Ovary (tissue), 7 donors: ENCODE measurements at regions not wholly inside any gene's neighbourhood (a gene's known extent, or its start where the extent isn't known, plus 50 kb on each side); places are given as distances from the start of the nearest gene placed in this dataset.

ENCODE experiments used
- DNase-seq, 5 donors: peaks; one replicate each; pipeline ENCODE4 v3.0.0-alpha.2; 2019 to 2020
- H3K27ac ChIP-seq, 2 donors: fragments of 200-600 bp; one replicate each; pipeline versions ENCODE4 v1.5.1 to v1.8.0; 2019 to 2022
- H3K27me3 ChIP-seq: fragments of 200-600 bp; one replicate; pipeline ENCODE4 v1.8.0; 2022
- H3K36me3 ChIP-seq: fragments of 200-600 bp; sonication (generic); one replicate; pipeline ENCODE4 v1.5.1; 2019
- H3K4me1 ChIP-seq: one replicate; pipeline ENCODE4 v1.8.1; 2013; ENCODE audit warnings: mild to moderate bottlenecking, moderate library complexity; ENCODE audit not compliant: insufficient read depth
- H3K4me3 ChIP-seq: fragments of 200-600 bp; sonication (generic); one replicate; pipeline ENCODE4 v1.5.1; 2017
- H3K9me3 ChIP-seq, 2 donors: fragments of 200-600 bp in 1 of 2; sonication (generic) in 1 of 2; one replicate each; pipeline versions ENCODE4 v1.5.1 to v1.8.1; 2013 to 2019; ENCODE audit warnings: mild to moderate bottlenecking in 1 of 2, moderate library complexity in 1 of 2
- EP300 ChIP-seq: sonication (generic); formaldehyde crosslinking; IDR thresholded peaks from one replicate; pipeline ENCODE4 v1.6.1; 2017; ENCODE audit warnings: antibody characterized with exemption
- POLR2A ChIP-seq: fragments of 450-650 bp; IDR thresholded peaks from one replicate; pipeline ENCODE4 v1.6.1; 2017; ENCODE audit warnings: antibody characterized with exemption, mild to moderate bottlenecking, moderate library complexity
- WGBS, 3 donors: extraction: QIAGEN DNeasy Blood & Tissue Kit in 1 of 3; methylation state at CpG; one replicate each; pipeline versions ENCODE4 v1.1.5 to v1.1.7; 2013 to 2017; 5-methylcytosine and 5-hydroxymethylcytosine counted together
- intact Hi-C, 4 donors: fragments of 100-400 bp; cut with DNase I; formaldehyde crosslinking; loops; one replicate each; pipeline versions ENCODE4 v1.11.0 to v1.15.1; 2022 to 2023
- TF ChIP-seq, protein P1 (sequence below), 3 donors: fragments of 450-650 bp in 2 of 3; fragments of 200-600 bp in 1 of 3; IDR thresholded peaks; one replicate each; pipeline versions ENCODE4 v1.5.1 to v1.8.0; 2016 to 2022; ENCODE audit warnings: antibody characterized with exemption in 3 of 3, mild to moderate bottlenecking in 1 of 3
- donor health status: DM: no; HTN: no; CAD: no; lungs with moderate emphysema.
- donor health status: DM: no; HTN: no; CAD: no.
- donor health status: Bipolar disorder and iron deficiency.
- donor health status: DM: no; HTN: no; CAD: no.
- donor health status: DM: yes; HTN: yes; CAD: no.

DNA sequence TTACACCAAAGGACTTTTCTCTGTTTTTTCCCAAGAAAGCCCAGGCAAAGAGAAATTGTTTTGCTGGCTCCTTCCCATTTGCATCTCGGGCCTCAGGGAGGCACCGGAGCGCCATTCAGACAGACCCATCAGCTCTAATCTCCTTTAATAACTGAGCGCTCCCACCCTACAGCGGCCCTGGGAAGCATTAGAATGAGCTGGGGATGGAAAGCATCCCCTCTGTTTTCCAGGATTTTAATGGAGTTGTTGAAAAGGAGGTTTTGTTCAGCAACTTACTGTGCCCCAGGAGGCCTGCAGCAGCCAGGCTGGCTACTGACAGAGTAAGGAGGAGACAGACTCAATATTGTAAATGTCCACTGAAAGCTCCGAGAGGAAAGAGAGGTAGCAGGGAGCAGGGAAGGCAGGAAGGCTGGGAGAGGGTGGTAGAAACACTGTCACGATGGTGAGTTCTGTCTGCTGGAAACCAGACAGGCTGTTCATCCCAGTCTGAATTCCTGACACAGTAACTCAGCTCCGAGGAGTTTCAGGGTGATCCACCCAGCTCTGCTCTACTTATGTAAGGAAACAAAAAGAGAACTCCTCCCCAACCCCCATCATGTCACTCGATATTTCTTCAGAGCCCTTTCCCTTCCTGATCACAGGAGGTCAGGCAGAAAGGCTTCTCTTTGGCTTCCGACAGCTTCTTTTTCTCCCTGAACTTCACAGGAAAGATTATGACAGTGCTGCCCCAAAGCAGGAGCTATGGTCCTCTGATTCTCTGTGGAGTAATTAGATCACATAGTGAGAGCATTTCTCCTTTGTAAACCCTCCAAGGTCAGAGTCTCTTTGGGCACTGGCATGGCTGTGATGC, 62.5 kb upstream of the TMEM132D start:
- 22 to 31% (median 23%) methylated on average over 10 of the region's 10 CpGs for WGBS, 3 donors
- no peak overlapping the region for H3K4me3 ChIP-seq
- no peaks in the 10 kb centered on the region for H3K36me3 ChIP-seq
- no peak for DNase-seq
- H3K27ac ChIP-seq, result no peak overlapping the region
- H3K27me3 ChIP-seq, result no peaks in the 10 kb centered on the region
- TF ChIP-seq EP300, result no peak
- TF ChIP-seq, protein P1, sequence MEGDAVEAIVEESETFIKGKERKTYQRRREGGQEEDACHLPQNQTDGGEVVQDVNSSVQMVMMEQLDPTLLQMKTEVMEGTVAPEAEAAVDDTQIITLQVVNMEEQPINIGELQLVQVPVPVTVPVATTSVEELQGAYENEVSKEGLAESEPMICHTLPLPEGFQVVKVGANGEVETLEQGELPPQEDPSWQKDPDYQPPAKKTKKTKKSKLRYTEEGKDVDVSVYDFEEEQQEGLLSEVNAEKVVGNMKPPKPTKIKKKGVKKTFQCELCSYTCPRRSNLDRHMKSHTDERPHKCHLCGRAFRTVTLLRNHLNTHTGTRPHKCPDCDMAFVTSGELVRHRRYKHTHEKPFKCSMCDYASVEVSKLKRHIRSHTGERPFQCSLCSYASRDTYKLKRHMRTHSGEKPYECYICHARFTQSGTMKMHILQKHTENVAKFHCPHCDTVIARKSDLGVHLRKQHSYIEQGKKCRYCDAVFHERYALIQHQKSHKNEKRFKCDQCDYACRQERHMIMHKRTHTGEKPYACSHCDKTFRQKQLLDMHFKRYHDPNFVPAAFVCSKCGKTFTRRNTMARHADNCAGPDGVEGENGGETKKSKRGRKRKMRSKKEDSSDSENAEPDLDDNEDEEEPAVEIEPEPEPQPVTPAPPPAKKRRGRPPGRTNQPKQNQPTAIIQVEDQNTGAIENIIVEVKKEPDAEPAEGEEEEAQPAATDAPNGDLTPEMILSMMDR (IDR thresholded peaks at IDR 0.05), result no peak
- no peak for TF ChIP-seq POLR2A
- no peaks in the 10 kb centered on the region for H3K9me3 ChIP-seq
- intact Hi-C loops, result no loop called here
- no peaks in the 10 kb centered on the region for H3K4me1 ChIP-seq

DNA sequence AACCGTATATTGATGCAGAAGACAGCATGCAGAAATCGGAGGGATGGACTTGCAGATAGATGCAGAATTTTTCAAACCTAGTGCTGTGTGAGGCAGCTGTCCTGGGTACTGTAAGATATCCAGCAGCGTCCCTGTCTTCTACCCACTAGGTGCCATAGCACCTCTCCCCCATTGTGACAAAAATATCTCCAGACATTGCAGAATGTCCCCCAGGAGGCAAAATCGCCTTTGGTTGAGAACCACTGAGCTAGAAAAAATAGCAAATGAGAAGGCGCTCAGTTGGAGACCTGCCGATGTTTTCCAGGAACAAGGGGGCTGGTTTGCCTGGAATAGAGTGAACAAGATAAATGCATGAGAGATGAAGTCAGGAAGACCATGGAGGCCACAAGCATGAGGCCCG, 67.9 kb upstream of the TMEM132D start:
- H3K4me3 ChIP-seq, result no peak overlapping the region
- whole genome bisulfite sequencing, 3 donors, result 71 to 81% (median 72%) methylated on average over 7 of the region's 7 CpGs
- H3K27me3 ChIP-seq, result no peaks in the 10 kb centered on the region
- no peaks in the 10 kb centered on the region for H3K9me3 ChIP-seq
- TF ChIP-seq, protein P1 (IDR thresholded peaks at IDR 0.05), result no peak
- no peak for TF ChIP-seq POLR2A
- TF ChIP-seq EP300, result no peak
- no peaks in the 10 kb centered on the region for H3K4me1 ChIP-seq
- H3K36me3 ChIP-seq, result no peaks in the 10 kb centered on the region
- no peak overlapping the region for H3K27ac ChIP-seq
- DNase-seq, result no peak
- intact Hi-C loops, result no loop called here

DNA sequence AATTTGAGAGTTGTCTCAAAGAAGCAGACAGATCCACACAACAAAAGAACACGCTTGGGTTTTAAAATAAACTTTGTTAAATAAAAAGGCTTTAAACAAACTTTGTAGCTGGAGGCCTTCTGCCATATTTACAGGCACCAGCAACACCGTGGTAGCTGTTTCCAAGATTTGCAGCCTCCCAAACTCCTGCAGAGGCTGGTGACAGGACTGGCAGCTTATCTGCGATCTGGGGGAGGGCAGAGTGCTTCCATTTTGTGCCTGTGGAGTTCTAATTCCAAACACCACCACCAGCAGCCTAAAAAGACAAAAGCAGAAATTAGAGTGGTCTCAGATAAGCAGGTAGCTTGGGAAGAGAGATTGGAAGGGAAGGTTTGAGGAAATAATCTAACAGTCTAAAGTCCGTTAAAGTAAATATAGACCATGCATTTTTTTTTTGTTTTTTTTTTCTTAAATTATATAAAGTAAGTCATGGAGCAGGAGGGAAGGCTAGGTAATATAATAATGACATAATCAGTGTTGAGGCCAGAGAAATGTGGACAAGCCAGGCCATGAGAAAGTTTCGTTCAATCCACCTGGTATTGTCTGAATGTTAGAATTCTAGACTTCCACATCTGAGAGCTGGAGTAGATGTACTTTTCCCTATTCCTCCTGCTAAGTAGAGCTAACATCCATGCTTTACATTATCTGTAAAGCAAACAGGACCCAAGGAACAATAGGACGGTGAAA, 69.6 kb upstream of the TMEM132D start:
- H3K36me3 ChIP-seq, result no peaks in the 10 kb centered on the region
- WGBS, 3 donors, result 57 to 73% (median 62%) methylated on average over 6 of the region's 6 CpGs
- H3K27me3 ChIP-seq, result no peaks in the 10 kb centered on the region
- H3K4me1 ChIP-seq, result no peaks in the 10 kb centered on the region
- no peak for DNase-seq
- intact Hi-C loops, result no loop called here
- no peak for TF ChIP-seq POLR2A
- TF ChIP-seq EP300, result no peak
- TF ChIP-seq, protein P1 (IDR thresholded peaks at IDR 0.05), result no peak
- H3K9me3 ChIP-seq, result no peaks in the 10 kb centered on the region
- no peak overlapping the region for H3K27ac ChIP-seq
- H3K4me3 ChIP-seq, result no peak overlapping the region

DNA sequence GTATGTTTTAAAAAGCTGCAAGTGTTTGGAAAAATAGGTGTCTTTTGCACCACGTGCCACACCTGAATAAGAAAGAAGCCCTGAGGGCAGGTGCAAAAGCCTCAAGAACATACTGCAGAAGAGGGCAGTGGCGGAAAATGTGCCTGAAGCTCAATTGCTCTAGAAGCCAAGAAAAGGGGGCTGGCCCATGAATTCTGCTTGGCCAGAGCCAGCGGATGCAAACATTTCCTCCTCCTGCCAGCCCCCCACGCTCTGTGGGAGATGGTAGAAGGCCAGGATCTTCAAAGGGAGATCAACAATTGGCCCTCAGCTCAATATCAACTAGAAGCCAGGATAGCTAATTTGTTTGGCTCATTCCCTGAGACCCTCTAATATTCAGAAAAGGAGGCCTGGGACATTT, 80.3 kb upstream of the TMEM132D start:
- no peak for TF ChIP-seq POLR2A
- TF ChIP-seq, protein P1 (IDR thresholded peaks at IDR 0.05), result no peak
- no peak for TF ChIP-seq EP300
- Histone ChIP-seq H3K27me3 (no peaks in the 10 kb centered on the region), H3K4me1 (no peaks in the 10 kb centered on the region), H3K36me3 (no peaks in the 10 kb centered on the region), H3K9me3 (no peaks in the 10 kb centered on the region), H3K4me3 (no peak overlapping the region), H3K27ac (no peak overlapping the region)
- intact Hi-C loops, result no loop called here
- no peak for DNase-seq
- 6 to 11% (median 11%) methylated on average over 4 of the region's 4 CpGs for WGBS, 3 donors
